IMR-90 (cell line): ENCODE measurements at regions not wholly inside any gene's neighbourhood (a gene's known extent, or its start where the extent isn't known, plus 50 kb on each side); places are given as distances from the start of the nearest gene placed in this dataset.

Experiments
- BHLHE40 ChIP-seq: fragments of 150-350 bp; IDR thresholded peaks from 2 replicates; pipeline ENCODE4 v1.6.1; 2016; ENCODE audit warnings: mild to moderate bottlenecking, low read depth, low read length
- CTCF ChIP-seq: conservative IDR thresholded peaks from 2 replicates; pipeline ENCODE4 v1.5.1; 2012; ENCODE audit warnings: mild to moderate bottlenecking, low read depth, low read length, improper control_type of control experiment

- TF ChIP-seq CTCF (no peak), BHLHE40 (no peak)
Measured at GRCh38 chr5:168163966-168164365, 127.5 kb upstream of the WWC1 start.
